ENCODE measurements at regions not wholly inside any gene's neighbourhood (a gene's known extent, or its start where the extent isn't known, plus 50 kb on each side); places are given as distances from the start of the nearest gene placed in this dataset.

DNA sequence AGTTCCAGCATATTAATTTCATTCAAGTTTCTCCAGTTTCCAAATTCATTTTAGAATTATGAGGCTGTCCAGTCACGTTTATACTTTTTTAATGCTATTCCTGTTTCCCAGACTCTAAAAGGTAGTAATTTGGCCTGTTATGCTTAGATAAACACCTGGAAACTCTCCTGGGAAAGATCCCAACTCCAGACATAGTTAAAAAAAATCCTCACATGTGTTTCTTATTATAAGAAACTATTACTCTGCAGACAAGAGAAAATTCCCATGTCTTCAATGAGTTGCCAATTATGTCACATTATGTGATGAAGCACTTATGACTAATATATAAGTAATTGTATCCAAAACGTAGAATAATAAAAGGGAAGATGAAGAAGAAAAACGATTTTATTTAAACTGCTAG, 137.1 kb upstream of the TMC3 start:
- TF ChIP-seq, protein P1, sequence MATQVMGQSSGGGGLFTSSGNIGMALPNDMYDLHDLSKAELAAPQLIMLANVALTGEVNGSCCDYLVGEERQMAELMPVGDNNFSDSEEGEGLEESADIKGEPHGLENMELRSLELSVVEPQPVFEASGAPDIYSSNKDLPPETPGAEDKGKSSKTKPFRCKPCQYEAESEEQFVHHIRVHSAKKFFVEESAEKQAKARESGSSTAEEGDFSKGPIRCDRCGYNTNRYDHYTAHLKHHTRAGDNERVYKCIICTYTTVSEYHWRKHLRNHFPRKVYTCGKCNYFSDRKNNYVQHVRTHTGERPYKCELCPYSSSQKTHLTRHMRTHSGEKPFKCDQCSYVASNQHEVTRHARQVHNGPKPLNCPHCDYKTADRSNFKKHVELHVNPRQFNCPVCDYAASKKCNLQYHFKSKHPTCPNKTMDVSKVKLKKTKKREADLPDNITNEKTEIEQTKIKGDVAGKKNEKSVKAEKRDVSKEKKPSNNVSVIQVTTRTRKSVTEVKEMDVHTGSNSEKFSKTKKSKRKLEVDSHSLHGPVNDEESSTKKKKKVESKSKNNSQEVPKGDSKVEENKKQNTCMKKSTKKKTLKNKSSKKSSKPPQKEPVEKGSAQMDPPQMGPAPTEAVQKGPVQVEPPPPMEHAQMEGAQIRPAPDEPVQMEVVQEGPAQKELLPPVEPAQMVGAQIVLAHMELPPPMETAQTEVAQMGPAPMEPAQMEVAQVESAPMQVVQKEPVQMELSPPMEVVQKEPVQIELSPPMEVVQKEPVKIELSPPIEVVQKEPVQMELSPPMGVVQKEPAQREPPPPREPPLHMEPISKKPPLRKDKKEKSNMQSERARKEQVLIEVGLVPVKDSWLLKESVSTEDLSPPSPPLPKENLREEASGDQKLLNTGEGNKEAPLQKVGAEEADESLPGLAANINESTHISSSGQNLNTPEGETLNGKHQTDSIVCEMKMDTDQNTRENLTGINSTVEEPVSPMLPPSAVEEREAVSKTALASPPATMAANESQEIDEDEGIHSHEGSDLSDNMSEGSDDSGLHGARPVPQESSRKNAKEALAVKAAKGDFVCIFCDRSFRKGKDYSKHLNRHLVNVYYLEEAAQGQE (IDR thresholded peaks at IDR 0.05; ENCODE audit: insufficient read depth in 1 of 2, low read depth in 2 of 2, low read length in 1 of 2) = no peak
- TF ChIP-seq TCF7L2 (IDR thresholded peaks at IDR 0.05; ENCODE audit: low read depth, low read length) = no peak
- no peak for TF ChIP-seq SIN3A (IDR thresholded peaks at IDR 0.05; ENCODE audit: borderline replicate concordance, insufficient read depth, low read depth, low read length)
- TF ChIP-seq POLR2AphosphoS5 (IDR thresholded peaks at IDR 0.05; ENCODE audit: low read depth, low read length) = no peak
- TF ChIP-seq, protein P2, sequence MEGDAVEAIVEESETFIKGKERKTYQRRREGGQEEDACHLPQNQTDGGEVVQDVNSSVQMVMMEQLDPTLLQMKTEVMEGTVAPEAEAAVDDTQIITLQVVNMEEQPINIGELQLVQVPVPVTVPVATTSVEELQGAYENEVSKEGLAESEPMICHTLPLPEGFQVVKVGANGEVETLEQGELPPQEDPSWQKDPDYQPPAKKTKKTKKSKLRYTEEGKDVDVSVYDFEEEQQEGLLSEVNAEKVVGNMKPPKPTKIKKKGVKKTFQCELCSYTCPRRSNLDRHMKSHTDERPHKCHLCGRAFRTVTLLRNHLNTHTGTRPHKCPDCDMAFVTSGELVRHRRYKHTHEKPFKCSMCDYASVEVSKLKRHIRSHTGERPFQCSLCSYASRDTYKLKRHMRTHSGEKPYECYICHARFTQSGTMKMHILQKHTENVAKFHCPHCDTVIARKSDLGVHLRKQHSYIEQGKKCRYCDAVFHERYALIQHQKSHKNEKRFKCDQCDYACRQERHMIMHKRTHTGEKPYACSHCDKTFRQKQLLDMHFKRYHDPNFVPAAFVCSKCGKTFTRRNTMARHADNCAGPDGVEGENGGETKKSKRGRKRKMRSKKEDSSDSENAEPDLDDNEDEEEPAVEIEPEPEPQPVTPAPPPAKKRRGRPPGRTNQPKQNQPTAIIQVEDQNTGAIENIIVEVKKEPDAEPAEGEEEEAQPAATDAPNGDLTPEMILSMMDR (IDR thresholded peaks at IDR 0.05) = no peak
- ChIA-PET CTCF (no interaction called here), POLR2A (no interaction called here)
- no peak overlapping the region for H3K27ac ChIP-seq (ENCODE audit: low read length)
- no peaks in the 10 kb centered on the region for H3K4me1 ChIP-seq (ENCODE audit: control insufficient read depth, insufficient read depth, low read length)
- ATAC-seq (no peak), DNase-seq (ENCODE audit: low read depth, low spot score) (no peak)
- in situ Hi-C loops (cut with HindIII; ENCODE audit: low pct_unique_long_range_greater_than_20kb, low sequenced_read_pairs) = no loop called here
- no peaks in the 10 kb centered on the region for H3K27me3 ChIP-seq (ENCODE audit: control insufficient read depth, insufficient read depth, low read length)
- intact Hi-C loops (cut with micrococcal nuclease; ENCODE audit: unreplicated experiment) = no loop called here
- no TSS peak for BruUV-seq (replicated peaks)
- no peaks in the 10 kb centered on the region for H3K9me3 ChIP-seq (ENCODE audit: control insufficient read depth, insufficient read depth, low read depth, low read length)
- H3K36me3 ChIP-seq (ENCODE audit: control insufficient read depth, insufficient read depth, low read length) = no peaks in the 10 kb centered on the region
- H3K4me3 ChIP-seq (ENCODE audit: low read depth in 2 of 2, low read length in 2 of 2) = no peak overlapping the region

DNA sequence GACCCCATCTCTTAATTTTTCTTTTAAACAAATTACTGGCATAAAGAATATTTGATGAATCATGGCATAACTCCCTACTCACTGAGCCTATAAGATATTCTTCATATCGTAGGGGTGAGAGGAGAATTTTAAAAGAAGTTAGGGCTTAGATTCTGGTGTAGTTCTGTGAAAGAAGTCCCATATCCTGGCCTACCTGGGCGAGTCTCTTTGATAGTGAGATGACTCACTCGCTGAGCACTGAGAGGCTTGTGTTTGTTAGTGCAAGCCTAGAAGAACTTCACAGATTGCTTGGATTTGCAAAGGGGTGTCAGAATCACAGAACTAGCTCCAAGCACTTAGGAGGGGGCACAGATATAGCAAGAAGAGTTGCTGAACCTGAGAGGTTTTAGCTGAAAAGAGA, 133.8 kb upstream of the TMC3 start:
- DNase-seq (ENCODE audit: low read depth, low spot score) (no peak), ATAC-seq (no peak)
- TF ChIP-seq POLR2AphosphoS5 (IDR thresholded peaks at IDR 0.05; ENCODE audit: low read depth, low read length) (no peak), SIN3A (IDR thresholded peaks at IDR 0.05; ENCODE audit: borderline replicate concordance, insufficient read depth, low read depth, low read length) (no peak), TCF7L2 (IDR thresholded peaks at IDR 0.05; ENCODE audit: low read depth, low read length) (no peak)
- TF ChIP-seq, protein P1 (IDR thresholded peaks at IDR 0.05; ENCODE audit: insufficient read depth in 1 of 2, low read depth in 2 of 2, low read length in 1 of 2) = no peak
- TF ChIP-seq, protein P2 (IDR thresholded peaks at IDR 0.05) = no peak
- ChIA-PET CTCF (no interaction called here), POLR2A (no interaction called here)
- no peaks in the 10 kb centered on the region for H3K36me3 ChIP-seq (ENCODE audit: control insufficient read depth, insufficient read depth, low read length)
- BruUV-seq (replicated peaks) = no TSS peak
- in situ Hi-C loops (cut with HindIII; ENCODE audit: low pct_unique_long_range_greater_than_20kb, low sequenced_read_pairs) = no loop called here
- intact Hi-C loops (cut with micrococcal nuclease; ENCODE audit: unreplicated experiment) = no loop called here
- H3K9me3 ChIP-seq (ENCODE audit: control insufficient read depth, insufficient read depth, low read depth, low read length) = no peaks in the 10 kb centered on the region
- H3K4me3 ChIP-seq (ENCODE audit: low read depth in 2 of 2, low read length in 2 of 2) = no peak overlapping the region
- no peaks in the 10 kb centered on the region for H3K4me1 ChIP-seq (ENCODE audit: control insufficient read depth, insufficient read depth, low read length)
- no peak overlapping the region for H3K27ac ChIP-seq (ENCODE audit: low read length)
- no peaks in the 10 kb centered on the region for H3K27me3 ChIP-seq (ENCODE audit: control insufficient read depth, insufficient read depth, low read length)
